Lung (tissue), 11 donors: ENCODE measurements at regions not wholly inside any gene's neighbourhood (a gene's known extent, or its start where the extent isn't known, plus 50 kb on each side); places are given as distances from the start of the nearest gene placed in this dataset.

Experiments
- ATAC-seq: fragments of 200-7000 bp; cut with Tn5 transposase; one replicate; pipeline ENCODE4 v1.9.1; 2020; ENCODE audit warnings: moderate number of reproducible peaks; ENCODE audit not compliant: insufficient read depth, low FRiP score
- DNase-seq, 3 donors: peaks; one replicate each; pipeline ENCODE4 v3.0.0-alpha.2; 2013 to 2017
- H3K27ac ChIP-seq, 2 donors: one replicate each; pipeline ENCODE4 v1.5.1; 2013; ENCODE audit warnings: mild to moderate bottlenecking in 2 of 2, moderate library complexity in 2 of 2, control low read depth in 1 of 2, inconsistent platforms in 1 of 2, low read depth in 1 of 2, low read length in 1 of 2
- H3K27me3 ChIP-seq, 3 donors: one replicate each; pipeline ENCODE4 v1.5.1; 2013; ENCODE audit warnings: low read length in 2 of 3; ENCODE audit not compliant: control insufficient read depth in 3 of 3, insufficient read depth in 3 of 3
- H3K36me3 ChIP-seq, 4 donors: one replicate each; pipeline ENCODE4 v1.5.1; 2013; ENCODE audit warnings: low read length in 4 of 4, mild to moderate bottlenecking in 1 of 4, moderate library complexity in 1 of 4; ENCODE audit not compliant: control insufficient read depth in 4 of 4, insufficient read depth in 4 of 4
- H3K4me1 ChIP-seq, 5 donors: one replicate each; pipeline ENCODE4 v1.5.1; 2013; ENCODE audit warnings: low read length in 5 of 5, mild to moderate bottlenecking in 2 of 5, moderate library complexity in 1 of 5; ENCODE audit not compliant: control insufficient read depth in 5 of 5, insufficient read depth in 5 of 5
- H3K4me3 ChIP-seq: one replicate; pipeline ENCODE4 v1.5.1; 2013; ENCODE audit warnings: mild to moderate bottlenecking, control low read depth, moderate library complexity
- H3K9ac ChIP-seq, 2 donors: one replicate each; pipeline ENCODE4 v1.5.1; 2013; ENCODE audit warnings: low read length in 2 of 2, control low read depth in 1 of 2; ENCODE audit not compliant: insufficient read depth in 1 of 2
- H3K9me3 ChIP-seq, 4 donors: one replicate each; pipeline ENCODE4 v1.5.1; 2013; ENCODE audit warnings: low read length in 3 of 4, mild to moderate bottlenecking in 1 of 4, moderate library complexity in 1 of 4; ENCODE audit not compliant: control insufficient read depth in 4 of 4, insufficient read depth in 3 of 4
- CTCF ChIP-seq: IDR thresholded peaks from 2 replicates; pipeline ENCODE4 v1.5.1; 2012; ENCODE audit warnings: mild to moderate bottlenecking; ENCODE audit errors: control extremely low read depth, extremely low read depth
- WGBS, 2 donors: extraction: QIAGEN DNeasy Blood & Tissue Kit; methylation state at CpG; one replicate each; pipeline ENCODE4 v1.1.7; 2013; 5-methylcytosine and 5-hydroxymethylcytosine counted together
- donor health status: control.
- donor health status: control.
- donor health status: Bipolar disorder and iron deficiency.
- donor health status: healthy.
- donor health status: DM: yes; HTN: yes; CAD: no.

GRCh38 chr7:52648872-52649271 lies 386.6 kb upstream of the POM121L12 start:
- ATAC-seq, result no peak
- Histone ChIP-seq H3K4me1 (no peaks in the 10 kb centered on the region), H3K4me3 (no peak overlapping the region), H3K27me3 (no peaks in the 10 kb centered on the region), H3K36me3 (no peaks in the 10 kb centered on the region), H3K9me3 (peaks cover 0 to 4% (median 0%) of the 10 kb centered on the region in 4 donors), H3K9ac (no peak overlapping the region), H3K27ac (no peak overlapping the region)
- 83 to 89% methylated on average over 1 of the region's 1 CpG for WGBS, 2 donors
- no peak for TF ChIP-seq CTCF
- no peak for DNase-seq

DNA sequence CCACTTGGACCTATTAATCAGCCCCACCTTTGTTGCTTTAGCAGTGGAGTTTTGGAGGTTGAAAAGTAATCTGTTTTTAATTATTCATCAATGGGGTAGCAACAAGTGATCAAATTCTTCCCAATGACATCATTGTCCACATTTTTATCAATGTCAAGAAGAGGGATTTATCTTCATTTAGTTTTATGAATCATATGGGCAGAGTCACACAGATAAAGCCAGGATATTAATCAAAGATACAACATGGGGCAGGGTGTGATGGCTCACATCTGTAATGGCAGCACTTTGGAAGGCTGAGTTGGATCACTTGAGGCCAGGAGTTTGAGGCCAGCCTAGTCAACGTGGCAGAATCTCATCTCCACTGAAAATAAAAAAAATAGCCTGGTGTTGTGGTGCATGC lies 388.4 kb upstream of the POM121L12 start:
- Histone ChIP-seq H3K4me3 (no peak overlapping the region), H3K9ac (no peak overlapping the region), H3K36me3 (no peaks in the 10 kb centered on the region), H3K4me1 (no peaks in the 10 kb centered on the region), H3K9me3 (peaks cover 0 to 2% (median 0%) of the 10 kb centered on the region in 4 donors), H3K27me3 (no peaks in the 10 kb centered on the region), H3K27ac (no peak overlapping the region)
- 29 to 55% methylated on average over 1 of the region's 1 CpG for WGBS, 2 donors
- no peak for TF ChIP-seq CTCF
- ATAC-seq, result no peak
- no peak for DNase-seq

- H3K36me3 ChIP-seq, result no peaks in the 10 kb centered on the region
- no peaks in the 10 kb centered on the region for H3K4me1 ChIP-seq
- H3K27ac ChIP-seq, result no peak overlapping the region
- no peak overlapping the region for H3K9ac ChIP-seq
- no peak for ATAC-seq
- DNase-seq, result no peak
- H3K9me3 ChIP-seq, result no peaks in the 10 kb centered on the region
- 77 to 78% methylated on average over 4 of the region's 4 CpGs for WGBS, 2 donors
- H3K4me3 ChIP-seq, result no peak overlapping the region
- H3K27me3 ChIP-seq, result no peaks in the 10 kb centered on the region
- TF ChIP-seq CTCF, result no peak
Observed at GRCh38 chr7:52639981-52640380, 395.5 kb upstream of the POM121L12 start.

- DNase-seq (no peak), ATAC-seq (no peak)
- TF ChIP-seq CTCF, result no peak
- Histone ChIP-seq H3K9ac (no peak overlapping the region), H3K4me1 (no peaks in the 10 kb centered on the region), H3K4me3 (no peak overlapping the region), H3K27ac (no peak overlapping the region), H3K27me3 (no peaks in the 10 kb centered on the region), H3K36me3 (no peaks in the 10 kb centered on the region), H3K9me3 (no peaks in the 10 kb centered on the region)
Observed at GRCh38 chr7:52639126-52639525, 396.3 kb upstream of the POM121L12 start.
